ENCODE measurements at regions not wholly inside any gene's neighbourhood (a gene's known extent, or its start where the extent isn't known, plus 50 kb on each side); places are given as distances from the start of the nearest gene placed in this dataset.
A peak's percentile ranks its signal among the peaks of the same experiment; 100 is the strongest.

DNA sequence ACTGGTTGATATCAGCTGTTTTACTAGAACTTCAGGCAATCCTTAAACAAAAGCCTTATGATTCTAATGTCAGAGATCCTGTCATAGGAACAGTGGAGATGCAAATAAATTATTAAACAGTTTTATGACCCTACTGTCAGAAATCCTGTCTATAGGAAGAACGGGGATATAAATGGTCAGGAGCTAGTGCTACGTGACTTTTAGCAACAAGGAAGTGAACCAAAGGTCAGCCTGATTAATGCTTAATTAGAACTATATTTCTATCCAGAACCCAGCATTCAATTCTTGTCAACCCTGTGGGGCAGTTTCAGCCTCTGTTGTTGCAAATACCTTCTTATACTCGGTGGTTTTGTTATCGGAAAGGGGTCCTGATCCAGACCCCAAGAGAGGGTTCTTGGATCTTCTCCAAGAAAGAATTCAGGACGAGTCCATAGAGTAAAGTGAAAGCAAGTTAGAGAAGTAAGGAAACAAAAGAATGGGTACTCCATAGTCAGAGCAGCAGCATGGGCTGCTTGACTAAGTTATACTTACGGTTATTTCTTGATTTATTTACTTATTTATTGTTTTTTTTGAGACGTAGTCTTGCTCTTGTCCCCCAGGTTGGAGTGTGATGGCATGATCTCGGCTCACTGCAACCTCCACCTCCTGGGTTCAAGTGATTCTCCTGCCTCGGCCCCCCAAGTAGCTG lies 59.9 kb upstream of the RNU6-1 start:
- H3K9ac ChIP-seq (ENCODE audit: low read length in 3 of 3), result no peak overlapping the region
- no peak for FAIRE-seq
- intact Hi-C loops (cut with DNase I), result no loop called here
- no peak overlapping the region for H3K4me3 ChIP-seq (ENCODE audit: low read length in 3 of 3)
- no peak overlapping the region for H3K27ac ChIP-seq (ENCODE audit: low read depth in 2 of 2, low read length in 2 of 2)
- H3K4me1 ChIP-seq (ENCODE audit: control insufficient read depth in 2 of 3, insufficient read depth in 2 of 3, low read depth in 1 of 3, low read length in 3 of 3), result peaks cover 0 to 4% (median 0%) of the 10 kb centered on the region in 3 donors
- no peaks in the 10 kb centered on the region for H3K36me3 ChIP-seq (ENCODE audit: control insufficient read depth in 2 of 3, insufficient read depth in 3 of 3, low read length in 3 of 3)
- no peaks in the 10 kb centered on the region for H3K9me3 ChIP-seq (ENCODE audit: control insufficient read depth in 2 of 3, insufficient read depth in 1 of 3, low read length in 3 of 3)
- no peaks in the 10 kb centered on the region for H3K27me3 ChIP-seq (ENCODE audit: control insufficient read depth, insufficient read depth, low read length)
- TF ChIP-seq CTCF (IDR thresholded peaks at IDR 0.05; ENCODE audit: borderline replicate concordance, extremely low read depth, insufficient read depth), result no peak
- DNase-seq, result peak in 1 of 5 donors; percentile 21

GRCh38 chr15:67900621-67901147 lies 60.8 kb upstream of the RNU6-1 start:
- Histone ChIP-seq H3K4me1 (ENCODE audit: control insufficient read depth in 2 of 3, insufficient read depth in 2 of 3, low read depth in 1 of 3, low read length in 3 of 3) (peaks cover 0 to 4% (median 0%) of the 10 kb centered on the region in 3 donors), H3K9me3 (ENCODE audit: control insufficient read depth in 2 of 3, insufficient read depth in 1 of 3, low read length in 3 of 3) (no peaks in the 10 kb centered on the region), H3K36me3 (ENCODE audit: control insufficient read depth in 2 of 3, insufficient read depth in 3 of 3, low read length in 3 of 3) (no peaks in the 10 kb centered on the region), H3K27me3 (ENCODE audit: control insufficient read depth, insufficient read depth, low read length) (no peaks in the 10 kb centered on the region), H3K9ac (ENCODE audit: low read length in 3 of 3) (no peak overlapping the region), H3K27ac (ENCODE audit: low read depth in 2 of 2, low read length in 2 of 2) (no peak overlapping the region), H3K4me3 (ENCODE audit: low read length in 3 of 3) (no peak overlapping the region)
- intact Hi-C loops (cut with DNase I), result no loop called here
- no peak for DNase-seq
- no peak for TF ChIP-seq CTCF (IDR thresholded peaks at IDR 0.05; ENCODE audit: borderline replicate concordance, extremely low read depth, insufficient read depth)
- no peak for FAIRE-seq

DNA sequence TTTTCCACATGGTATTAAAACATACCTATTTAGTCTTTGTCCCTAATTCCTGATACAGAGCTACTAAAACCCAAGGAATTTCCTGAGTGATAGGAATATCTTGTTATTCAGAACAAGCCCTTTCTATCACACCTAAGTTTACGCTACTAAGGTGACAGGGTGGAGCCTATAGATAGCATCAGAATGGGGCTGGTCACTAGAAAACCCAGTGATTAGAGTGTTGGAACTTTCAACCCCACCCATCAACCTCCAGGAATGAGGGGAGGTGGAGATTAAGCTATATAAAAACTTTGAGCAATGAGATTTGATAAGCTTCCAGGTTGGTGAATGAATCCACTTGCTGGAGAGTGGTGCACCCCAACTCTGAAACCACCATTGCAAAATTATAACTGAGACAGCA lies 62.1 kb upstream of the RNU6-1 start:
- Histone ChIP-seq H3K36me3 (ENCODE audit: control insufficient read depth in 2 of 3, insufficient read depth in 3 of 3, low read length in 3 of 3) (no peaks in the 10 kb centered on the region), H3K4me3 (ENCODE audit: low read length in 3 of 3) (no peak overlapping the region), H3K9ac (ENCODE audit: low read length in 3 of 3) (no peak overlapping the region), H3K27me3 (ENCODE audit: control insufficient read depth, insufficient read depth, low read length) (no peaks in the 10 kb centered on the region), H3K4me1 (ENCODE audit: control insufficient read depth in 2 of 3, insufficient read depth in 2 of 3, low read depth in 1 of 3, low read length in 3 of 3) (peaks cover 0 to 4% (median 0%) of the 10 kb centered on the region in 3 donors), H3K9me3 (ENCODE audit: control insufficient read depth in 2 of 3, insufficient read depth in 1 of 3, low read length in 3 of 3) (no peaks in the 10 kb centered on the region), H3K27ac (ENCODE audit: low read depth in 2 of 2, low read length in 2 of 2) (no peak overlapping the region)
- intact Hi-C loops (cut with DNase I), result no loop called here
- no peak for DNase-seq
- no peak for TF ChIP-seq CTCF (IDR thresholded peaks at IDR 0.05; ENCODE audit: borderline replicate concordance, extremely low read depth, insufficient read depth)
- FAIRE-seq, result no peak
